Stimulated activated CD4-positive, alpha-beta T cell treated with anti-CD3 and anti-CD28 coated beads, Interleukin-4, amount 100 ng/mL, for 48 hours (primary cell): ENCODE measurements at regions not wholly inside any gene's neighbourhood (a gene's known extent, or its start where the extent isn't known, plus 50 kb on each side); places are given as distances from the start of the nearest gene placed in this dataset.
"Not testable (repeated sequence)": the region's sequence is repeated elsewhere in the genome, so short reads cannot be mapped to it uniquely, and the experiment has no call there.

Experiments
- DNase-seq, 2 donors: peaks; one replicate each; pipeline ENCODE4 v3.0.0-alpha.2; 2020; ENCODE audit warnings: low read depth in 2 of 2

- not testable (repeated sequence) for DNase-seq
These were observed 212.2 kb downstream of the KITLG start for GRCh38 chr12:88368077-88368476.

- DNase-seq, result no peak
These were observed 208.7 kb downstream of the KITLG start for GRCh38 chr12:88371416-88372183.

DNA sequence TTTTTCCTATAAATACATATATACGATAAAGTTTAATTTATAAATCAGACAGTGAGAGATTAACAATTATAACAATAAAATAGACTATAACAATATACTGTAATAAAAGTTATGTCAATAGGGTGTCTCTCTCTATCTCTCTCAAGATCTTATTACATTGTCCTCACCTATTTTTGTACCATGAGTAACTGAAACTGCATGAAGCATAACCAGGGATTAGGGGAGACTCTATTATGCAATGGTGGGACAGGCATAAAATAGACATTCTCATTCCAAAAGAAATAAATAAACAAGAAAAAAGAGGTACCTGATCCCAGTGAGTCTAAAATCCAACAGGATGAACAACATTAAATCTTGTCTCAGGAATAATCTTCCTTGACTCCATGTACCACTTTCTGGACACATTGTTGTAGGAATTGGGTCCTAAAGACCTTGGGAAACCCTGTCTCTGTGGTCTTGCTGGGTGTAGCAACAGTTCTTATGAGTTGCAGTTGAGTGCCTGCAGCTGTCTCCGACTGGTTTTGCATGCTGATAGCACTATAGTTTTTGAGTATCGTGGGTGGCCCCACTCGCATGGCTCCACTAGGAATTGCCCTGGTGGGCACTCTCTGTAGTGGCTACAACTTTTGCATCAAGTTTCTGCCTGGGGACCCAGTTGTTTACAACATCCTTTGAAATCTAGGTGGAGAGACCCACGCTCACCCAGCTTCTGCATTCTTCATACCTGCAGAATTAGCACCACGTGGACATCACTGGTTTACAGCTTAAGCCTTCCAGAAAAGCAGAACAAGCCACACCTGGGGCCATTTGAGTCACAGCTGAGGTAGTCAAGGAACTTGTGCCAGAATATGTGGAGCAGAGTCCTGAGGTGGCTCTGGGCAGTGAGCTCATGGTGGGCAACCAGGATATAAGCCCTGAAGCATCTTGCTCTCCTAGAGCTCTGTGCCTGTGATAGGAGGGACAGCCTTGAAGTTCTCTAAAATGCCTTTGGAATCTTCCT, 204.7 kb downstream of the KITLG start:
- DNase-seq, result no peak

- no peak for DNase-seq
These were observed 202.3 kb downstream of the KITLG start for GRCh38 chr12:88377973-88378372.

DNA sequence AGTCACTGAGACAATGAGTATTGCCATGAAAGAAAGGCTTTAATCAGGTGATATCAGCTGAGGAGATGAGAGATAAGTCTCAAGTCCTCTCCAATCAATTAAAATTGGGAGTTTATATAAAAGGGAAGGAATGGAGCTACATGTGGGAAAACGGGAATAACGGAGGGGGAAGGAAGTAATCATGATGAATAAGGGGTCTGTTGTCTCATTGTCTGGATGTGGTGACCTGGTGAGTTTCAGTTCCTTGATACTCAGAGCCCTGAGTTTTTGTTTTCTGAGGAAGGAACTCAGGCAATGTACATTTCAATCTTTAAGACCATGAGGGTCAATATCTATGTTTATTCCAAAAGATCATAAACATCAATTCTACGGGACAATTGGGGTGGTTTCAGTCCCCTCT, 198.8 kb downstream of the KITLG start:
- DNase-seq, result no peak

DNA sequence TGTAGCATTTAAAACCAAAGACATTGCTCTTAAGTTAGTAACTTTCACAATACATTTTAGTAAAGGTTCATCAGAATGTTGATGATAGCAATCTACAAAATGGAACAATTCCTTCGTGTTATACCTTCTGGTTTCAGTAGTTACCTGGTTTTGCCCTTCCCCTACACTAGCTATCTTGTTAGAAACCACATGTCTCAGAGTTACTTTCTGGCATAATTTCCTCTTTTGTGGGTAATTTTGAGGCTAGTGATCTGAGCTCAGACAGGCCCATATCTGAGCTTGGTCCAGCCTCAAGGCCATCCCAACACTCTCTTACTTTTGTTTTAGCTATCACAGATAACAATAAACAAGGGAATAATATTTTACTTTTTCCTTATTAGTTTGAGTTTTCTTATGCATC, 196.9 kb downstream of the KITLG start:
- DNase-seq, result no peak

- DNase-seq, result no peak
These were observed 191.4 kb downstream of the KITLG start for GRCh38 chr12:88388566-88389540.

DNA sequence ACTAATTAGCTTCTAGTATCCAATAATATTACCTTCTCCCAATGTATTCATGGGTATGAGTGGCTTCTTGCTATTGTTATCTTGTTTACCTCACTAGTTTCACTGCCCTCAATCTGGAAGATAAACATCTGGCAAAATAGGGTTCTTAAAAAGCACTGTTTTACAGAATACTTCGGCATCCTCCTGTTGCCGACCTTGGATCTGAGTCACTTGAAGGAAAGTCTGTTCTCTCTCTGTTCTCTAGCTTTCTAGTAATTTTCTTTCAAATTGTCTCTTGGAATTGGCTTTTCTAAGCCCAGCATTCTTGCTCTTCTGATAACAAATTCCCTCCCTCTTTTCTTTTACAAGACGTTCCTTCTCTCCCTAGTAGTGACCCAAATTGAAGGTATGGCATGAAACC, 189.5 kb downstream of the KITLG start:
- no peak for DNase-seq

DNA sequence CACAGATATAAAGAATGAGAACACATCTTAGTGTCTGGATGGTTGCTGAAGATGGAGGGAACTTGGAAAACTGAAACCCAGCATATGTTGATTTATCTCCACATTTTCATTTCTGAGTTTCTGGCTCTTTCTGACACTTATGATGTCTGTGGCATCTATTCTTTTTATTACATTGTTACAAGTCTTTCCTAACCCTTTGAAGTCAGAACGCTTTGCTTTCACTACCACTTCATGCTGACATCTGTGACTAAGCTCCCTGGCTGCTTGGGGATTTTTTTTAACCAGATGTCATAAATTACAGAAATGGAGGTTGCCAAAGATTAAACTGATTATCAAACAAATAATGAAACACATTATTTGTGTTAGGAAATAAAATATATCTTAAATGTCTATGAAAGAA, 188.7 kb downstream of the KITLG start:
- no peak for DNase-seq

GRCh38 chr12:88393017-88393767, 187.1 kb downstream of the KITLG start:
- DNase-seq, result no peak

DNA sequence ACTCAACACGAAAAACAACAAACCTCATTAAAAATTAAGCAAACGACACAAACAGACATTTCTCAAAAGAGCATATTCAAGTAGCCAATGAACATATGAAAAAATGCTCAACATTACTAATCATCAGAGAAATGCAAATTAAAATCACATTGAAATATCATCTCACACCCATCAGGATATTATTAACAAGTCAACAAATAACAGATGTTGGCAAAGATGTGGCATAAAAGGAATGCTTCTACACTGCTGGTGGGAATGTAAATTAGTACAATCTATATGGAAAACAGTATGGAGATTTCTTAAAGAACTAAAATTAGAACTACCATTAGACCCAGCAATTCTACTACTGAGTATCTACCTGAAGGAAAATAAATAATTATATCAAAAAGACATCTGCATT, 182.2 kb downstream of the KITLG start:
- DNase-seq, result no peak

- DNase-seq, result no peak
These were observed 180.5 kb downstream of the KITLG start for GRCh38 chr12:88399811-88400210.

DNA sequence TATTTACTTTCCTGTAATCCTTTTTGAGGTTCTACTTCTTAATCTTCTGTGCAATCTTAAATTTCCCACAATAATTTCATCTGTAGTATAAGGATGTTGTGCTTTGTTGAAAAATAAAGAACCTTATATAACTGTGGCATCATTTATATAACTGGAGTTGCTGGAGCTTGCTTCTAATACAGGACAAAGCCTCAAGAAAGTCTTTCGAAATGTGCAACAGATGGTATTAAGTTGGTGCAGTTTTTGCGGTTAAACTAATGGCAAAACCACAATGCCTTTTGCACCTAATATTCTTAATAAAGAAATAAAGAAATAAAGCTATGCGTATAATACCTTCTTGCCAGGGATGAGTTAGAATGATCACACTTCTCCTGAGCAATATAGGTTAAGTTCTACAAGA, 180.0 kb downstream of the KITLG start:
- no peak for DNase-seq

GRCh38 chr12:88401155-88401554, 179.1 kb downstream of the KITLG start:
- DNase-seq, result no peak

DNA sequence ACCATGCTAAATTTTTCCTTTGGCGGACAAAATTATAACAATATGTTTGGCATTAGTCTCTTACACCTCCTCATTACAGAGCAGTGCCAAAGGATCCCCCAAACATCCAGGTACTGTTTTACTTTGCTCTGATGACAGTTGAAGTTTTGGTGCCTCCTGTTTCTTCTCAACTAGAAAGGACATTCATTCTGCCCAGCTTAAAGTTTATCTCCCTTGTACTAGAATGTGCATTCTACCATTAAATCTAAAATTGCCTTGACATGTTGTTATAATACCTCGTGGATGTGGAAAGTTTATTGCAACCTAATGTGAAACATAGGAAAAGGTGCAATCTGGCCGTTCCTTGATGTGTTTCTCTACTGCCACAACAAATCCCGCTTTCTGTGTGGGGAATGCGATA, 173.4 kb downstream of the KITLG start:
- no peak for DNase-seq

GRCh38 chr12:88408823-88409222, 171.4 kb downstream of the KITLG start:
- no peak for DNase-seq

DNA sequence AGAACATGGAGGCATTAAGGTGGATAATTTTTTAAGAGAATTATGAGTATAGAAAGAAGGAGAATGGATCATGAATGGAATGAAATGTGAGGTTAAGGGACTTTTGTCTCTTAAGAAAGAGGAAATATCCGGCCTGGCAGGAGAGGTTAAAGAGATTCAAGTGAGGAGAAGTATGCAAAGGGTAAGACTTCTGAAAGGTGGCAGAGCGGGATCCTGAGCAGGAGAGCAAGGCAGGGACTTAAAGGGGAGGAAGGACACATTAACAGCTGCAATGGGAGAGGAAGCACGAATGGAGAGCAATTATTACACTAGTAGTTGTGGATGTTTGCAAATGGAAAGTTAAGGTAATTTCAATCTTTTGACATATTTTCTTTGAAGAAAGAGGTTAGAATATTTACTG, 171.0 kb downstream of the KITLG start:
- DNase-seq, result no peak

DNA sequence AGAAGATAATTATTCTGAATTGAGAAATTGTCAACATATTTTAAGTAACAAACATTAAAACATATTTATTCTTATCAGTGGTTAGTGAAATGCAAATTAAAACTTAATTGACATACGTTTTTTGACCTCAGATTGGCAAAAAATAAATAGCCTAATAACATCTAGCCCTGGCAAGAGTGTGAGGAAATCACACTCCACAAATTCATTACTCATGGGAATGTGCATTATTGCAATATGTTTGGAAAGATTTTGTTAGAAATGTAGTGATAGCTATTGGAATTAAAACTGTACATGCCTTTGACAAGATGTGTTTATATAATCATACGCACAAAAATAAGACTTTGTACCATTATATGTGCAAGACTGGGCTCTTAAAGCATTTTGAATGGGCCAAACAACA, 168.6 kb downstream of the KITLG start:
- DNase-seq, result no peak

- DNase-seq, result no peak
These were observed 166.6 kb downstream of the KITLG start for GRCh38 chr12:88413646-88414045.

- no peak for DNase-seq
These were observed 164.1 kb downstream of the KITLG start for GRCh38 chr12:88416155-88416554.

GRCh38 chr12:88416786-88417185, 163.5 kb downstream of the KITLG start:
- no peak for DNase-seq
